C1 segment of cervical spinal cord (tissue), 14 donors: ENCODE measurements at regions not wholly inside any gene's neighbourhood (a gene's known extent, or its start where the extent isn't known, plus 50 kb on each side); places are given as distances from the start of the nearest gene placed in this dataset.

Experiments
- DNase-seq, 14 donors: peaks; one replicate each; lab custom pipeline; 2025; lab: John Stamatoyannopoulos, UW

DNA sequence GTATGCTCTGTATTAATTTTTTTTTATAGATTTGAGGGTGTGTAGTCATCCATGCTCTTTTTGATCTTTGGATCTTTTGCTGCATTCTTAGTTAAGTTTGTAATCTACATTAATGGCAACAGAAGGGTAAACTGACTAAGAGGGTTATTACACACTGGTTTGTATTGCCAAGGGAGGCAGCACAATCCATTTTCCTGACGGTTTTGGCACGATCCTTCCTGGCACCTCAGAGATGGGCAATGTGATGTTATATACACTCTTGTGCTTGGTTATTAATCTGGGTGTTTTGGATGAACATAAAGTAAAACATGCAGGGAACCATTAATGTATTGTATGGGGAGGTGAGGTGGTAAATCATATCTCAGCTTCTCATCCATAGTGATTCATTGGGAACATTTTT, 98.8 kb upstream of the SLC38A2 start:
- no peak for DNase-seq

DNA sequence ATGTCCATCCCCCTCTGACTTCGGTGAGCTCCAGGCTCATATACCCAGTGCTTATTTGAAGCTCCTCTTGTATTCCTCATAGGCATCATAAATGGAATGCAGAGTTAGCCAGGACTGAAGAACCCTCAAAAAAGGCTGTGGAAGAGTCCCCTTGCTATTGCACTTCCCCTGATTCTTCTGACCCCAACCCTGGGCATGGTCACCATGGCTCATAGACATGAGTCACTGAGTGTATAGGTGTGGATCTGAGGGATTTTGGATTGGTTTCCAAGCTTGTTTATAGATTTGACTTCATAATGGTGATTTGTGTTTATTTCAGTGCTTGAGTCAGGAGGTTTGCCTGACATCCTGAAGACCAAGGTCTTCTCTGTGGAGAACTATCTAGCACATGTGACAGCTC, 98.4 kb upstream of the SLC38A2 start:
- DNase-seq = no peak

DNA sequence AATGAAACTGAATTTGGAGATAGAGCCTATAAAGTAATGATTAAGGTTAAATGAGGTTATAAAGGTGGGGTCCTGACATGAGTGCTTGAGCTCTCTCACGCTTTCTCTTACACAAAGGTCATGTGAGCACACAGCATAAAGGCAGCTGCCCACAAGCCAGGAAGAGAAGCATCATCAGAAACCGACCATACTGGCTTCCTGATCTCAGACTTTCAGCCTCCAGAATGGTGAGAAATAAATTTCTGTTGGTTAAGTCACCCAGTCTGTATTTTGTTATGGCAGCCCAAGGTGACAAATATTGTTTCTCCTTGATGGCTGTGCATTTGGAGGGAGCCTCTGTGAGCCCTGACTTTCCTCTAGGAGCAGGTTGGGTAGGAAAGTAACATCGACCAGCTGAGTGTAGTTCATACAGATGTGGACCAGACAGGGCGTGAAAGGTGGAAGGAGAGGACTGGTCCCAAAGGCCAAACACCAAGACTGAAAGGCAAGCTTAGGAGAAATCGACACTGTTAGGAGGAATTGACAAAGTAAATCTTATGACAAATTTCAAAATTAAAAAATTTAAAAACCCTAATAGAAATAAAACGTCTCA, 97.6 kb upstream of the SLC38A2 start:
- DNase-seq = no peak

DNA sequence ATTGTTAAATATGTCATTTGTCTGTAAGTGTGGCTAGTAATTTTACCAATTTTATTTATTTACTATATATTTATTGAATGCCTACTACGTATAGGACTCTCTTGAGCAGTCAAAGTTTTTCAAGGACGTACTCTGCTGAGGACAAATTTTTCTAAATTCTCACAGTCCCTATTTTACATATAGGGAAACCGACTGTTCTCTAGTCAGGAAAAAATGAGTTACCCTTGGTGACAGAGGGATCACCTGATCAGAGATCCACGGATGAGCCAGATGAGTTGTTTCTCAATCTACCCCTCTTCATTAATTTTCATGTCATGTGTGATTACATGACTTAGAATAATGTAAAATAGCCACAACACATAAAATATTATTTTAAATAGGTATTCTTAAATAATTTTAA, 96.2 kb upstream of the SLC38A2 start:
- no peak for DNase-seq

DNA sequence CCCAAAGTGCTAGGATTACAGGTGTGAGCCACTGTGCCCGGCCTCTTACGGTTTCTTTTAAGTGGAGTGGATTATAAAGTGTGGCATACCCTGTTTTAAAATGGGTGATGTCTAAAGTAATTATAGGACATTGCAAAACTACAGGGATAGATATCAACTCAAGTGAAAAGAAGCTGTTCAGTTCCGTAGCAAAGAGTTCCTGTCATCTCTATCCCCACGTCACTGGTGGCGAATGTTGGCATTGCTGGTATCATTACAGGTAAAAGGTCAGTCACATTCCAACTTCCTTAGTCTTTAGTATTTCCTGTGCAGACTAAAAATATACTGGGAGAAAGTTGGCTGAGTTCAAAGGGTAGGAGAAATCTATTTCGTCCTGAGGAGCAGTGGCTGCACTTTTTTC, 95.6 kb upstream of the SLC38A2 start:
- DNase-seq = no peak

DNA sequence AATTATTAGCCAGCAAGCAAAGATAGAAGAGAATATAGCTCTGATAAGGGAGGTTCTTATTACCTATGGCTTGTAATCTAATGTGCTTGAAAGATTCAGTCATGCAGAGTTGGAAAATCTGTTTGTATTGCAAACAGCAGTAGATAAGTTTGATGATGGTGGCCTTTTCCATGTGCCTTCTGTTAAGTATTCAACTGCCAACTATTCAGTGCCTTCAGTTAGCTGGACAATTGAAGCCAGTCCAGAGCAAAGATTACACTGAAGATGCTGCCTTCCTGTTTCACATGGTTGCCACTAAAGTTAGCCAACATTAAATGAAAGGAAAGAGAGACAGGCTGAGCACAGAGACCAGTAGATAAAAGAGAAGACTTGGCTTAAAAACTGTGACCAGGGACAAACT, 92.7 kb upstream of the SLC38A2 start:
- no peak for DNase-seq

DNA sequence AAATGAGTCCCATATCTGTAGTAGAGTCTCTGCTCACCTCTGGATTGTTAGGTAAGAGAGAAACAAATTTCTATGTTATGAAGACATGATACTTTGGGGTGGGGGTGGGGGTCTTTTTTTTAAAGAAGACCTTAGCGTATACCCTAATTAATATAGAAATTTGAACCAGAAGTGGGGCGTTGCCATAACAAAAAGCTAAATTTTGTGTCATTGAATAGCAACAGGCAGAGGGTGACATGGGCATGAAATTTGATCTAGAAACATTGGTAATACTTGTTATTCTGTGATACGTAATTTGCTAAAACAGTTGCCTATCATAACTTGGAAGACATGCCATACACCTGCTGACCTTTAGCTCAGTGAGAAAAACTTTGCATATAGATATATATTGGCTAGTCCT, 92.3 kb upstream of the SLC38A2 start:
- no peak for DNase-seq

DNA sequence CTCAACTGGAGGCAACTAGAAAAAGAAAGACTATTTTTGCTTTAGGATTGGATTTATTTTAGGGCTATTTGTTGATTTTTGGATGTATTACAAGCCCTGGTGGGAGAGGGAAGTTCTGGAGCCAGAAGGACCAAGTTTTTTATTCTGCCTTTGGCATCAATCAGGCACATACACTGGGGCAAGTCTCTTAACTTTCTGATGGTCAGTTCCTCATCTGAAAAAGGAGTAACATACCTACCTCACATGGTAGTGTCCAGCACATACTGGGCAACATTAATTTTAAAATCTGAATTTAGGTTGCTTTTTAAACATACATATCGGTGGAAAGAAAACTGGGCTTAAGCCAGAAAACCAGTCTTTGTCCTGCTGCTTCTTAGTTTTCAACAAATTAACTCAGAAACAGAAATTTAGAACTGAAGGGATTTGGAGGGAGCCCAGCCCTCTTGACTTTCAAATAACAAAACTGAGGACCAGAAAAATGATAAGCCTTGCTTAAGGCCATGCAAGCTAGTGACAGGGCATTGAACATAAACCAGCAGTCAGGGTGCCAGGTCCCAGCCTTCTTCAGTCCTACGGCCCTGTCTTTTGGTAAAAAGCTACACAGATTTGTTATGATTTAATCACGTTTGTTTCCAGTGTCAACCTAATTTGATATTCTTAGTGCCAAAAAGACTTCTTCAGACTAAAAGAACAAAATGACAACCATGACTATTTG, 90.2 kb upstream of the SLC38A2 start:
- DNase-seq = no peak

DNA sequence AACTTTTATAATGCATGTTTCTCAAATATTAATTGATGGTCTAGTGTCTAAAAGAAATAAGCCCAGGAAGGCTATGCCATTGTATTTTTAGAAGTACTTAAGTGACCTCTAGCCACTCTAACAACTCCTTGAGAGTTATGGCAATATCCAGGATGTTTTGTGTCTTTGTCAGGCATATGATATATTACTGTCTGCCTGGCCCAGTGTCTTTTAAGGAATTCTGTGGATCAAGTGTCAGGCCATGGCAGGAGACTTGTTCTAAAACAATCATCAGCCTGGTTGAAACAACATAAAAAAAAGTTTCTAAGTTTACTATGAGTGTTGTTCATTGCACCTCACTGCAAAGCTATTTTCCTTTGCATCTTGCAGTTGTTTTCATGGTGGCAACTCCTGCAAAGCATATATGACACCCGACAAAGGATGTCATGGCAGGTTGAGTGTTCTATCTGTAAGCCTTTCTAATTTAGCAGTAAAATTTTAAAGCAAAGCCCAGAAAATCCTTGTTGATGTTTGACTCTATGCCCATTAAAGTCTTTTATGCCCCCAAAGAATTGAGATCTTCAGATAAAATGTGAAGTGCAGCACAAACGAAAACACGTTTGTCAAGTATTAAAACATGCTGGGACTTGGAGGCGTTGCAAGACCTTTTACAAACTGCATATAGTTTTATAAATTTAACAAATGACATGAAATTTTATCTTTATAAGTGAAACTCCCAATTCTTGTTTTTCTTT, 89.5 kb upstream of the SLC38A2 start:
- no peak for DNase-seq

DNA sequence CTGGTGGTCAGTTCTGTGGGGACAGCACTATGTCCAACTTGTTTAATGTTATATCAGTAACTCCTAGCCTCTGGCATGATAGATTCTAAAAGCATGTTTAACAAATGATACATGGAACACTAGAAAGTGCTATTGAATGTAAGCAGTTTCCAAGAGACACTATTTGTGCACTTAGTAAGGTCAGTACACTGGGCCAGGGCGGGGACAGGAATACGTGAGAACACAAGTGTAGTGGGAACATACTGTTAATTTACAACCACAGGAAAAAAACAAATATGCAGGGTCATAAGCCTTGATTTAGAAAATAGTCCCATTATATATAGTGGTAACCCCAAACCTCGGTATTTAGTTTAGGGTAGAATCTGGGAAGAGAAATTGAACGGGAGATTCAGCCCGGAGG, 88.9 kb upstream of the SLC38A2 start:
- no peak for DNase-seq

DNA sequence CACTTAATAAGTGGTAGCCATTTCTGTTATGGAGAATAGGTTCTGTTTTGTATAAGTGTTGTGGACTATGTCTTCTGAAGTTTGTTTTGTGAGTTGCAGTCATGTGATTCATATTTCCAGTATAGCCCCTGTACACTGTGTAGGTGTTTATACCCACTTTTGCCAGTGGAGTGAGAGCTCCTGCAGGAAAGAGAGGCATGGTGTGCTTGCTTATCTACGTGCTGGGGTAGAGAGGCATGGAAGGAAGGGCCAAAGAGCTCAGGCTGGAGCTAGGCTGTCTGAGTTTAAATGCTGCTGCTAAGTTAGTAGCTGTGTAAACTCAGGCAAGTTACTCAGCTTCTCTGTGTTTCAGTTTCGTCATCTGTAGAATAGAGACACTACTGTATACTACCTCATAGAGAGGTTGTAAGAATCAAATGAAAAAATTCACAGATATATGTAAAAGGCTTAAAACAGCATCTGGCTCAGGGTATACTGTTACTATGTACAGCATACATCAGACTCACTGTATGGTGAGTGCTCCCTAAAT, 88.2 kb upstream of the SLC38A2 start:
- no peak for DNase-seq

DNA sequence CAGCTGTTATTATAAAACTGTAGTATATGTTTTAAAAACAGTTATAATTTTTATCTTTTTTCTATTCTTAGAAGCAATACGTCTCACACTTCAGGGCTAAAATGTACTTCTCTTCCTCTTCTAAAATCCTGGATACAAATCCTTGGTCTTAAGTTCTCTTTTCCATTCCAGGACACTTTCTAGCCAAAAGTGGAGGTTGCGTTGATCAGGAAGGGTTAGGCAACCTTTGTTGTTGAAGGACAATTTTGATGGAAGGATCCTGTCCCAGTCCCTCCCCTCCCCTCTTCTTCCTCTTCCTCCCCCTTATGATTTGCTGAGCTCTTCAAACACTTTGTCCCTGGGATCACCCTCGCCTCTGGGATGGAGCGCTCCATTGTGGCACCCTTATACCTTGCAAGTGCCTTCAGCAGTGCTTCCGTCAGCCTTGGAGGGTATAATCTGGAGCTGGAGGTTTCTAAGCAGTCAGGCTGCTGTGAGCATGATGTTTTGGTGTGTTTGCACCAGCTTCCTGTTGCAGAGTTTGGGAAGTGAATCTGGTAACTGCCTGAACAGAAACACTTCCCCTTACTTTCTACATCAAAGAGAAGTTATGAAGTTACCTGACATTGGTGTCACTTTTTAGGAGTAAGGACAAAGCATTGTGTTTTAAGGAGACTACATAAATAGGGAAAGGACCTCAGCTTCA, 87.4 kb upstream of the SLC38A2 start:
- peak in 6 of 14 donors; percentile 4 to 15 (median 8) for DNase-seq

DNA sequence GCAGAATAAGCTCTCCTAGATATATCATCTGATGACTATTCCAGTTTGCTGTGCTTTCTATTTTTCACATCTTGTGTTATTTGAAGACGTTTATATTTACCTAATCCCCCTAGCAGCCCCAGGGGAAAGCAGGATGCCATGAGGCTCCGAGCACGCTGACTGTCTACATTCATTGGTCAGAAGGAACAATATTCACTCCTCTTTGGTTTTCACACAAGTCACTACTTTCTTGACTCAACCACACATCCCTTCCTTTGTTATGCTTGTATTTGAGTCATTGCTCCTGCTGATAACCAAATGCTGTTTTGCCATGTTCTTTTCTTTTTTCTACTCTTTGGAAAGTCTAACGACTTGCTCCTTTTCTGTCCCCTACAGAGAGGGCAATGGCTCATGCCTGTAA, 86.5 kb upstream of the SLC38A2 start:
- DNase-seq = no peak

DNA sequence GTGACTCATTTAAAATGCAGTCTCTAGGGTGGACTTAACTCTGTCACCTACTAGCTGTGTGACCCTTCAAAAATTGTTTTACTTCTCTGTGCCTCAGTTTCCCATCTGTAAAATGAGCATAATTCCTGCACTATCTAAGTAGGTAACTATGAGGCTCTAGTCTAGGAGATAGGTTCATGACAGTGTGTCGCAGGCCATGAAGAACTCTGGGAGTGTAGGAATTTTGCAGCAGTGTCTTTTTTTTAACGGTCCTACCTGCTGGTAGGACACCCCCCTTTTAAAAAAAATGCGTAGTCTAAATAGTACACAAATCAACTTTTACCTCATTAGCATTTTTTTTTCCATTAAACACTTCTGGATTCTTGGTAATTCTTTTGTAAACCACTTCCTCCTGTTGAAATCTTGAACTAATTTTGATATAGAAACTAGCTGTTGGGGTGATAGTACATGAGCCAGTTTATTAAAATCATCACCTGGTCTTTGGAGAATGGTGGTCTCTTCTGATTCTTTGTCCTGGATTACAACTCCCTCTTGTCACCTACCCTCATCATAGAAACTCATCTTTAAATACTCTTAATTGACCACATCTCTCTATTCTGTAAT, 86.0 kb upstream of the SLC38A2 start:
- DNase-seq = no peak

DNA sequence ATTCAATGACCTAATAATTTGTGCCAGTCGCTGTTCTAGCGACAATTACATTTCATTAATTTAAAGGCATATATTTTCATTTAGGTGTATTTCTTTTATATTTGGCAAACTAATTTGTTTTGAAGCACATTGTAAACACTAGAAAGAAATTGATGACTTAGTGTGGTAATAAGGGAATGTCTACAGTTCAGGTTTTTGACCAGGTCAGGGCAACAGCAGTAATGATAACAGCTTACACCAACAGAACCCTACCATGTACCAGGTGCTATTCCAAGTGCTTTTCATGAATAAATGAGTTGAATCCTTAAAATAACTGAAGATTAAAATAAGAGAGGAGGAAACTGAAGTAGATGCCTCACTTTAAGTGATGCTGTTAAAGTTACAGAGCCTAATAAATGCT, 85.4 kb upstream of the SLC38A2 start:
- DNase-seq = no peak

DNA sequence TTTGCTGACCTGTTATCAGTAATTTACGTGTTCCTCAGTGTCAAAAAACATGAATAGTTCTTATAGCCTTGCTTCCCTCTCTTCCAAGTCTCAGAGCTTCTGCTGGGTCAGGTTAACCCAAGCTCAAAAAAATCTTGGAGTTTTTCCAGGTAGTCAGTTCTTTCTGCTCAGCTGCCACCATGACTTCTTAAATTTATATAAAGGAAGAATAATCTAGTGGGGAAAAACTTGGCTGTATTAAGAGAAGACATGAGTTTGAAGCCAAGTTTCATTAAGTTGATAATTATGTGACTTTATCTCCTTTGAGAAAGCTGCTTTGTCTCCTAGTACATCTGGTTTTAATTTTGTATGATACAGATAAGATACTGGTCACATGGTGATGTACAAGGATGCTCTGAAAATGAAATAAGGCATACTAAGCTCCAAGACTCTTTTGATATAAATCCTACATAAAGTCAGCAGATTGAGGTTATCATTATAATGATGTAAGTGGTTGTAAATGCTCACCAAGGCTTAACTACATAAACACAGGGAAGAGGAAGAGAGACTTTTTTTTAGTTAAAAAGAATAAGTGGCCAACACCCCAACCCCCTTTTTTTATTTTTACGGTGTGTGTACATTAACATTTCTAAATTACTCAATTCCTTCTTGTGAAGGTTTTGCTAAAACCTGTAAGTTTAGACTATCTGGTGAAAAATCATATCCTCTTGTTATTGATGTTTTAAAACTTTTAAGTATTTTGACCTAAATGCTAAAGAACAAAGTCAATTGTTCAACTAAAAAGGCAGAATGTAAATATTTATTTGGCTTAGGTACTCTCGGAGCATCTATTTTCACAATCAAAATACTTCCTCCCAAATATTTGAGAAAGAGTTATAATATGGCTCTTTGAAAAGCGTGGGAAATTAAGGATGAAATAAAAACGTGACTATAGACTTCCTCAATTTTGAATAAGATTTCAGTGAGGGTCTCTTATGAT, 84.1 kb upstream of the SLC38A2 start:
- DNase-seq = no peak

DNA sequence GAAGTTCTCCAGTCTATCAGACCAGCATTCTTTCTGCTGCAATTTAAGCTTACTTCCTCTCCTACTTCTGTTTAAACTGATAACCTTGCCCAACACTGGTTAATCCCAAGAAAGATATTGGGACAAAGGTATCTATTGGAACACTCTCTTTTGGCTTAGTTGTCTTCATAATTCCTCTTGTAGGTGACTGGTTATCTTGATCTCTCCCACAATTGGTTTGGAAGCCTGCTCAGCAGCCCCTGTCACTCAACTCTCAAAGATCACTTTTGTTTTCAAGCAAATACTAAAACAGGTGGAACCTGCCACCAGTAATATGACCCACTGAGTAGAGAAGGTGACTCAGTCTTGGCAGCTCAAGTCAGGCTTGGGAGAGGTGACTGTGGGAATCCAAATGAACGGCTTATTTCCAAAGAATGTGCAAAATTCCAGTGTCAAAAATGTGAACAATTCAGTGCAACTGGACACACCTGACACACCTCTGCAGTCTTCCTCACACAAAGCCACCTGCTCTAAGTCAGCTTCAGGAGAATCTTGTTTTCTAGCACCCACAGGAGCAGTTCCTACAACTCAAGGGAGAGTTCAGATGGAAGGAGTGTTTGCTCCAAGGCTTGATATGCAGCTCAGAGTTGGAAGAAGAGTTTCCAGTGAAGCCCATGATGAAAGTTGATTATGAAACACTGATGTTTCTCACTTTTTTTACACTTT, 83.2 kb upstream of the SLC38A2 start:
- no peak for DNase-seq

DNA sequence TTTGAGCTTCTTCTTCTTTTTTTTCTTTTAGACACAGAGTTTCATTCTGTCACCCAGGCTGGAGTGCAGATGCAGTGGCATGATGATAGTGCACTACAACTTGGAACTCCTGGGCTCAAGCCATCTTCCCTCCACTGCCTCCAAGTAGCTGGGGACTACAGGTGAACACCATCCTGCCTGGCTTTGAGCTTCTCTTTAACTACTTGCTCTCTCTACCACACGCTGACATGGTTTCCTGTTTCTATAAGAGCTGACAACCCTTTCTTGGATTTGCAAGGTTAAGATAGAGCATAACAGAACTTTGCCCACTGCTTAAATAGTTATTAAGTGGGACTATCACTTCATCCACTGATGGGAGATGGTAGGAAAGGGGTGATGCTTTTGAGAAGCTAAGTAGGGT, 82.4 kb upstream of the SLC38A2 start:
- DNase-seq = no peak

DNA sequence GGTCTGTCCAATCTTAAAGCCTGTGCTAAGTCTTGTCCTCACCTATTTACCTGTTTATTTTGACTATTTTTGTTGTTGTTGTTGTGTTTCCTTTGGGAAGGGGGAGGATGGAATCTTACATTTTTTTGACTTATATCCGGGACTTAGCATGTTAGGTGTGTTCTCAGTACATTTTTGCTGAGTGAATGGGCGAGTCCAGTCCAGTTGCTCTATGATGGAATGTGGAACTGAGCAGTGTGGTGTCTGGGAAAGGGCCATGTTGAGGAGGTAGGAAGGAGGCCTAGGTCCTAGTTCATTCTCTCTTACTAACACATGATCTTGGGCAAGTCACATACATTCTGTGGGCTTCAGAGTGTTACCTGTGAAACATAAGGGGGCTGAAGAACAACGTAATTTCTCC, 80.9 kb upstream of the SLC38A2 start:
- no peak for DNase-seq

DNA sequence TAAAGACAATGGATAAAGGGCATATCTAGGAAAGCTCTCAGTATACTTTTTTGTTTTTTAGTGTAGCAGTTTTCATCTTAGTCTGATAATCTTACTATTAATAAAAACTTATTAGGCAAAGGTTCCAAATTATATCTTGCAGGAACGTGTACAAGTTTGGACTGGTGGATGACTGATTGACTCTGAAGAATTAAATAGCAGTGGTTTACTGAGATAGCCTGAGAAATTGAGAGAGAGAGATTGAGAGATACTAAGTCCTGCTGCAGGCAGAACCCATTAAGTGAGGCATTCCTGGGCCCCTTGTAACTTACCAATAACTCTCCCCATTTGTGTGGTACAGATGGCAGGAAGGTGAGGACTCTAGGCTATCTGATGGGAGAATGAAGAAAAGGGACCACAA, 80.2 kb upstream of the SLC38A2 start:
- no peak for DNase-seq
